ENCODE measurements at regions not wholly inside any gene's neighbourhood (a gene's known extent, or its start where the extent isn't known, plus 50 kb on each side); places are given as distances from the start of the nearest gene placed in this dataset.
"Not testable (repeated sequence)": the region's sequence is repeated elsewhere in the genome, so short reads cannot be mapped to it uniquely, and the experiment has no call there.

DNA sequence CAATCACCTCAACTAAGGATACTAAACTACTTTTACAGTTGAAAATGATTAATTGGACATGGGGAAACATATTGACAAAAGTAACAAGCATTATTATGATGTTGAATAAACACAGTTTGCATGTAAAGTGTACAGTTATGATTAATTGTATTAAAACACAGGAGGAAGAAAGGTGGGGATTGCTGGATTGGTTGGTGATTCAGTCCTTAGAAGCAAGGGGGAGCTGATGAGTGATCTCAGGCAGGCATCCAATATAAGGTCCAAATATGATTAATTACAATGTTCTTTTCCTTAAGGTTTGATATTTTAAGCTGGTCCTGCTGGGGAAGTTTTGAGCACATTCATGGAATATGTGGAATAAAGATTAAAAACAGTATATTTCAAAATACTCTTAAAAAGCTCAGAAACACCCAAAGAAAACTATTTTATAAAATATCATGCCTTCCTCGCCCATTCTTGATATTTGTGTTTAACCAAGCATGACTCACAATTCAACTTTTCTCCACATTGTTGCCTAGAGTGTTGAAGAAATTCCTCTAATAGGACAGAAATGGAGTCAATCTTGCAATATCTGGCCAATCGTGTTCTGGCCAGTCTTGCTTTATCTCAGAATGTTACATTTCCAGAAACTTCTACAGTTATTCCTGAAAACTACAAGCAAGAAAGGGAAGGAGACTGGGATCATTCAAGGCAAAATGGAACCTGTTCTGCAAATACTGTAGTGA is 268.2 kb downstream of the RPIA start:
- ATAC-seq (no peak), DNase-seq (no peak)
- peaks cover 0 to 40% (median 12%) of the 10 kb centered on the region in 7 donors for H3K27me3 ChIP-seq
- no peak overlapping the region for H3K27ac ChIP-seq
- TF ChIP-seq, protein P1, sequence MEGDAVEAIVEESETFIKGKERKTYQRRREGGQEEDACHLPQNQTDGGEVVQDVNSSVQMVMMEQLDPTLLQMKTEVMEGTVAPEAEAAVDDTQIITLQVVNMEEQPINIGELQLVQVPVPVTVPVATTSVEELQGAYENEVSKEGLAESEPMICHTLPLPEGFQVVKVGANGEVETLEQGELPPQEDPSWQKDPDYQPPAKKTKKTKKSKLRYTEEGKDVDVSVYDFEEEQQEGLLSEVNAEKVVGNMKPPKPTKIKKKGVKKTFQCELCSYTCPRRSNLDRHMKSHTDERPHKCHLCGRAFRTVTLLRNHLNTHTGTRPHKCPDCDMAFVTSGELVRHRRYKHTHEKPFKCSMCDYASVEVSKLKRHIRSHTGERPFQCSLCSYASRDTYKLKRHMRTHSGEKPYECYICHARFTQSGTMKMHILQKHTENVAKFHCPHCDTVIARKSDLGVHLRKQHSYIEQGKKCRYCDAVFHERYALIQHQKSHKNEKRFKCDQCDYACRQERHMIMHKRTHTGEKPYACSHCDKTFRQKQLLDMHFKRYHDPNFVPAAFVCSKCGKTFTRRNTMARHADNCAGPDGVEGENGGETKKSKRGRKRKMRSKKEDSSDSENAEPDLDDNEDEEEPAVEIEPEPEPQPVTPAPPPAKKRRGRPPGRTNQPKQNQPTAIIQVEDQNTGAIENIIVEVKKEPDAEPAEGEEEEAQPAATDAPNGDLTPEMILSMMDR (IDR thresholded peaks at IDR 0.05) = peak in 2 of 9 donors; percentile 21
- no peaks in the 10 kb centered on the region for H3K4me1 ChIP-seq
- no peak overlapping the region for H3K4me3 ChIP-seq
- WGBS, 2 donors = 86 to 92% methylated on average over 2 of the region's 2 CpGs
- H3K9me3 ChIP-seq = no peaks in the 10 kb centered on the region
- intact Hi-C loops (cut with DNase I) = no loop called here
- no peaks in the 10 kb centered on the region for H3K36me3 ChIP-seq

DNA sequence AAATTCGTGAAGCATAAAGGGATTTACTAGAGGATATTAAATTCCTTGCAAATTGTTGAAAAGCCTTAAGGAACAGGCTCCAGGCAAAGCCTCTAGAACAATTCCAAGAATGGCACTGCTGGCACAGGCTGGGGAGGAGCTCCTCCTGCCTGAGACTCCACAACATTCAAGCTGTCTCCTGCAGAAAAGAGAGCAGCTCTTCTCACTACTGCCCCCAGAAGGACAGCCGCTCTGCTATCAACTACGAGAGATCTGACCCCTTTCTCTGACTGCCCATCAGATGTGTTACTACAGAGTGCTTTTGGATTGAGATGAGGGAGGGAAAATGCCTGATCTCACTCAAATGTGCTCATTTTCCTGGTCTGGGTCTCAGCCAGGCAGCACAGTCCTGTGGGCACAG is 269.9 kb downstream of the RPIA start:
- H3K4me1 ChIP-seq; intact Hi-C loops (cut with DNase I): not testable (repeated sequence)
- WGBS, 2 donors = 35 to 39% methylated on average over 3 of the region's 3 CpGs

DNA sequence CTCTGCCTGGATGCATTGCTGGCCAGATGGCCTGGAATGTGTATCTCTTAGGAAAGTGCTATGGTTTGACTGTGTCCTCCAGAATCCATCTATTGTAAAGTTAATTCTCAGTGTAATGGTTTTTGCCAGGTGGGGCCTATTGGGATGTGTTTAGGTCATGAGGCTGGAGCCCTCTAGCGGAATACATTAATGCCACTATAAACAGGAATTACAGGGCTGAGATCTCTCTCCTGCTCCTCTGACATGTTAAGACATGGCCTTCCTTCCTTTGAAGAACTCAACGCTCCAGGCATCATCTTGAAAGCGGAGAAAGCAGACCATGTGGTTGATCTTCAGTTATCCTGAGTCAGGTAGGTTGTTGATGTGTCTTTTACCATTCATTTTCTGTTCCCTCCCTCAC is 276.4 kb downstream of the RPIA start:
- Histone ChIP-seq H3K4me3 (no peak overlapping the region), H3K9me3 (no peaks in the 10 kb centered on the region), H3K36me3 (no peaks in the 10 kb centered on the region), H3K4me1 (no peaks in the 10 kb centered on the region), H3K27me3 (peaks cover 0 to 6% (median 0%) of the 10 kb centered on the region in 7 donors), H3K27ac (no peak overlapping the region)
- 69 to 73% methylated on average over 3 of the region's 3 CpGs for WGBS, 2 donors
- intact Hi-C loops (cut with DNase I) = no loop called here
- ATAC-seq = no peak
- DNase-seq = no peak
- TF ChIP-seq, protein P1 (IDR thresholded peaks at IDR 0.05) = no peak

More for the DNA sequence above, 269.9 kb downstream of the RPIA start:
- not testable (repeated sequence) for ATAC-seq, DNase-seq, H3K27ac ChIP-seq, H3K4me3 ChIP-seq, H3K9me3 ChIP-seq, H3K36me3 ChIP-seq
- H3K27me3 ChIP-seq = peaks cover 0 to 34% (median 9%) of the 10 kb centered on the region in 7 donors

DNA sequence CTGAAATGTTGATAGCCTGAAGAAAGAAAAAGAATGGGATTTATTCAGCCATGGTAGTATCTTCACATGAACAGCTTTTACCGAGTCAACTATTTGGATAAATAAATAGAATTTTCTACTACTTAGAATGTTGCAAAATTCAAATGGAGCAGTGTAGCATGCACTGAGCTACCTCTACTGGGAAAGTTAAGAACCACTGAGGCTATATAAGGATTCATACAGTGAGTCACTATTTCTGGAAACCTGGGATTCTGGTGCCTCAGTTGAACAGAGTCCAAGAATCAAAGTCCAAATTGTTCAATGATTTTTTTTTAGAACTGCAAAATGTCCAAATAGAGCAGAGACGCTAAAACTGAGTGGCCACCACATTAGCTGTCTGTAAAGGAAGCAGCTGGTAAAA is 286.5 kb downstream of the RPIA start:
- H3K9me3 ChIP-seq; H3K36me3 ChIP-seq; DNase-seq; intact Hi-C loops (cut with DNase I); H3K27ac ChIP-seq; H3K4me1 ChIP-seq; ATAC-seq; H3K4me3 ChIP-seq: not testable (repeated sequence)
- whole genome bisulfite sequencing, 2 donors = 58 to 77% methylated on average over 2 of the region's 2 CpGs
- peaks cover 0 to 24% (median 0%) of the 10 kb centered on the region in 7 donors for H3K27me3 ChIP-seq

DNA sequence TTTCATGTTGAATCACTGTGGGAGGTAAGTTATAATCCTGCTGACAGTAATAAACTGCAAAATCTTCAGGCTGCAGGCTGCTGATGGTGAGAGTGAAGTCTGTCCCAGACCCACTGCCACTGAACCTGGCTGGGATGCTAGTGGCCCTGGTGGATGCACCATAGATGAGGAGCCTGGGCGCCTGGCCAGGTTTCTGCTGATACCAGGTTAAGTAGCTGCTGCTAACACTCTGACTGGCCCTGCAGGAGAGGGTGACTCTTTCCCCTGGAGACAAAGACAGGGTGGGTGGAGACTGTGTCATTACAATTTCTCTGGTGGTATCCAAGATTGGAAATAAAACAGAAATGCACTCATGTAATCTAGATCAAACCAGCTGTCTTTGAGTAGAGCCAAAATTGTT is 287.0 kb downstream of the RPIA start:
- H3K9me3 ChIP-seq; ATAC-seq; H3K4me1 ChIP-seq; H3K4me3 ChIP-seq; H3K27ac ChIP-seq; H3K36me3 ChIP-seq; intact Hi-C loops (cut with DNase I): not testable (repeated sequence)
- DNase-seq = peak; percentile 32 to 76
- H3K27me3 ChIP-seq = peaks cover 0 to 24% (median 0%) of the 10 kb centered on the region in 7 donors
- WGBS, 2 donors = 29 to 38% methylated on average over 1 of the region's 1 CpG

DNA sequence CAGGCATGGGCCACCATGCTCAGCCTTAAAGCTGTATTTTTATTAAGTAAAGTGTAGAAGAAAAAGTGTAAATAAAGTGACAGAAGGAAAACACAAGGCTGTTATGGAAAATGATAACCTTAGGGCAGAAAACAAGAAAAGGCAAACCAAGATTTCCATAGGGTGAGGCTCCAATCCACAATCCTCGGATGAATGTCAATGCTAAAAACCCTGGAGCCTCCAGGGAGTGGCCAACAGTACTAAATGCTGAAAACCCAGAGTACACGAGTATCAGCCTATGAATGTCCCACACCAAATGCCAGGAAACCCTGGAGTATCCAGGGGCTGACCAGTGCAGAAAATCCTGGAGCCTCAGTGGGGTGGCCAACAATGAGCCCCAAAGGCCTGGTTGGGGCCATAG is 292.6 kb downstream of the RPIA start:
- H3K9me3 ChIP-seq; H3K4me1 ChIP-seq; H3K36me3 ChIP-seq; H3K4me3 ChIP-seq; DNase-seq; H3K27ac ChIP-seq; intact Hi-C loops (cut with DNase I); ATAC-seq: not testable (repeated sequence)
- WGBS, 2 donors = 75 to 78% methylated on average over 2 of the region's 2 CpGs
- peaks cover 0 to 15% (median 0%) of the 10 kb centered on the region in 7 donors for H3K27me3 ChIP-seq

DNA sequence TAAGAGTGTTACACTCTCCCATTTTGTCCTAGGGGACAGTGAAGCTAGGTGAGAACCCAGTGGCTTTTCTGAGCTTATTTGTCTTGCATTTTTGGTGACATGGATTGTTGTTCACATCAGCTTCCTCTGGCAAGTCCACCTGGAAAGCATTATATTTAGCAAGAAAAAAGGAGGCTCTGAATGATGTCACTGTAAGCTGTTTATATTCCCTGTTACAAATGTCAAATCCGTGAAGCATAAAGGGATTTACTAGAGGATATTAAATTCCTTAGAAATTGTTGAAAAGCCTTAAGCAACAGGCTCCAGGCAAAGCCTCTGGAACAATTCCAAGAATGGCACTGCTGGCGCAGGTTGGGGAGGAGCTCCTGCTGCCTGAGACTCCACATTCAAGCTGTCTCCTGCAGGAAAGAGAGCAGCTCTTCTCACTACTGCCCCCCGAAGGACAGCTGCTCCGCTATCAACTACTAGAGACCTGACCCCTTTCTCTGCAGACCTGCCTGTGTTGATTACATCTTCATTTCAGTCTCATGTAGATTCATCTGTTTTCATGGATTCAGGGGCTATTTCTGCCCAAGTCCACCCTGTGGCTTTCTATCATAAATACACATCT is 295.4 kb downstream of the RPIA start:
- H3K27ac ChIP-seq = not testable (repeated sequence)
- 10 to 12% methylated on average over 3 to 4 of the region's 4 CpGs for WGBS, 2 donors

DNA sequence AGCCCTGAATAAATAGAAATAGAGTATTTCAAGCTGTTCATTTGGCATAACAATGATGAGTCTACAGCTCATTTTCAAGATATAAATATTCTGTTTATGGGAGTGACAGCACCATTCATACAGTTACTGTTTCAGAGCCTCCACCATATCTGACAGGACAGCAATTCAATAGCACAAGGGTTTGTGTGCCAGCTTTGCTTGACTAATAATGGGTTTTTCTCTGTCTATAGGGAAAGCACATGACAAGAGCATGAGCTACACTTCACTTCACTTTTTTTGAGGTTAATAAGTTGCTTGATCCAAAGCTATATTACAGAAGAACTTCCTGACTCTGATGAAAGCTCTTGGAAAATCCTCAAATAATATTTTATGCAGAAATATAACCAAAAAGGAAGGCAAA is 297.1 kb downstream of the RPIA start:
- intact Hi-C loops (cut with DNase I) = not testable (repeated sequence)

More for the DNA sequence above, 295.4 kb downstream of the RPIA start:
- DNase-seq; H3K36me3 ChIP-seq; ATAC-seq; H3K4me1 ChIP-seq; intact Hi-C loops (cut with DNase I); H3K4me3 ChIP-seq; H3K9me3 ChIP-seq; H3K27me3 ChIP-seq: not testable (repeated sequence)

DNA sequence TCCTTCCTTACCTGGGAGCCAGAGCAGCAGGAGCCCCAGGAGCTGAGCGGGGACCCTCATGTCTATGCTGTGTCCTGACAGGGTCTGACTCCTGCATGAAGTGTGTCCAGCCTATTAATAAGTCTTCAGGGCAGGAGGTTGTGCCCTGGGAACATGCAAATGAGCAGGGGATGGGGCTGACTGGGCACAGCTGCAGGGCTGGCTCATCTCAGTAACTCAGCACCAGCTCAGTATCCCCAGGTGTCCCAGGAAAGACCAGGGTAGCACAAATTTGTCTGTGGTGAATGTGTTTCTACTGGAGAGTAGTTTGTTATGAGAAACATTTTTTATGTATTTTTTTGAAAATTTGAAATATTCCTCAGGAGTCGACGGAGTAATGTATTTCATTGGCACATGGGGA is 301.3 kb downstream of the RPIA start:
- DNase-seq; H3K27me3 ChIP-seq; H3K27ac ChIP-seq; ATAC-seq; H3K9me3 ChIP-seq; H3K36me3 ChIP-seq; H3K4me3 ChIP-seq; intact Hi-C loops (cut with DNase I); H3K4me1 ChIP-seq: not testable (repeated sequence)
- WGBS, 2 donors = 88 to 89% methylated on average over 3 of the region's 3 CpGs

More for the DNA sequence above, 297.1 kb downstream of the RPIA start:
- H3K9me3 ChIP-seq, DNase-seq, H3K4me3 ChIP-seq, H3K36me3 ChIP-seq, H3K27ac ChIP-seq, H3K27me3 ChIP-seq, H3K4me1 ChIP-seq, ATAC-seq: not testable (repeated sequence)
